Spleen (tissue), 11 donors: ENCODE measurements at regions not wholly inside any gene's neighbourhood (a gene's known extent, or its start where the extent isn't known, plus 50 kb on each side); places are given as distances from the start of the nearest gene placed in this dataset.

Experiments
- DNase-seq: peaks from one replicate; pipeline ENCODE4 v3.0.0-alpha.2; 2020
- H3K27ac ChIP-seq, 8 donors: fragments of 200-600 bp; sonication (generic) in 7 of 8; 1 replicate in 4 of 8; 2 replicates in 4 of 8; pipeline versions ENCODE4 v1.5.0 to v1.8.0; 2016 to 2021; ENCODE audit warnings: inconsistent platforms in 4 of 8, mild to moderate bottlenecking in 4 of 8, moderate library complexity in 1 of 8
- H3K27me3 ChIP-seq, 7 donors: fragments of 200-600 bp; sonication (generic) in 6 of 7; replicated peaks in 1 of 7; 1 replicate in 4 of 7; 2 replicates in 3 of 7; pipeline versions ENCODE4 v1.5.0 to v1.8.0; 2016 to 2021; ENCODE audit warnings: inconsistent platforms in 3 of 7, mild to moderate bottlenecking in 1 of 7
- H3K36me3 ChIP-seq, 6 donors: fragments of 200-600 bp; sonication (generic) in 5 of 6; 1 replicate in 4 of 6; 2 replicates in 2 of 6; pipeline versions ENCODE4 v1.5.0 to v1.8.0; 2016 to 2021; ENCODE audit warnings: inconsistent platforms in 2 of 6
- H3K4me1 ChIP-seq, 6 donors: fragments of 200-600 bp; sonication (generic) in 5 of 6; 1 replicate in 3 of 6; 2 replicates in 3 of 6; pipeline versions ENCODE4 v1.5.0 to v1.8.0; 2016 to 2021; ENCODE audit warnings: inconsistent platforms in 3 of 6
- H3K4me3 ChIP-seq, 8 donors: fragments of 200-600 bp; sonication (generic) in 7 of 8; 1 replicate in 4 of 8; 2 replicates in 4 of 8; pipeline versions ENCODE4 v1.5.0 to v1.8.0; 2016 to 2021; ENCODE audit warnings: inconsistent platforms in 4 of 8, mild to moderate bottlenecking in 4 of 8, moderate library complexity in 2 of 8
- H3K9me3 ChIP-seq, 8 donors: fragments of 200-600 bp; sonication (generic) in 7 of 8; 1 replicate in 4 of 8; 2 replicates in 4 of 8; pipeline versions ENCODE4 v1.5.0 to v1.8.0; 2016 to 2021; ENCODE audit warnings: inconsistent platforms in 4 of 8
- CTCF ChIP-seq, 11 experiments: fragments of 200-600 bp in 7 of 11; fragments of 450-650 bp in 4 of 11; sonication (generic) in 4 of 11; IDR thresholded peaks in 8 of 11; conservative IDR thresholded peaks in 3 of 11; 1 replicate in 7 of 11; 2 replicates in 4 of 11; pipeline versions ENCODE4 v1.4.0 to v1.8.0; 2016 to 2021; ENCODE audit warnings: antibody characterized with exemption in 11 of 11, inconsistent platforms in 4 of 11, mild to moderate bottlenecking in 1 of 11
- POLR2A ChIP-seq, 3 donors: fragments of 450-650 bp; IDR thresholded peaks; one replicate each; pipeline ENCODE4 v1.5.1; 2017; ENCODE audit warnings: antibody characterized with exemption in 3 of 3, mild to moderate bottlenecking in 1 of 3
- POLR2AphosphoS5 ChIP-seq, 3 donors: sonication (generic); formaldehyde crosslinking; IDR thresholded peaks; one replicate each; pipeline ENCODE4 v1.5.1; 2017; ENCODE audit warnings: antibody characterized with exemption in 3 of 3
- WGBS, 5 donors: extraction: QIAGEN DNeasy Blood & Tissue Kit in 3 of 5; methylation state at CpG; one replicate each; pipeline versions ENCODE4 v1.1.5 to v1.1.7; 2013 to 2018; 5-methylcytosine and 5-hydroxymethylcytosine counted together
- intact Hi-C: fragments of 100-400 bp; cut with DNase I; formaldehyde crosslinking; loops from one replicate; pipeline ENCODE4 v1.15.0; 2023; ENCODE audit warnings: low total_unique reads
- donor health status: healthy with polysubstance abuse.
- donor health status: DM: no; HTN: no; CAD: no; lungs with moderate emphysema.
- donor health status: DM: no; HTN: no; CAD: no.
- donor health status: Bipolar disorder and iron deficiency.
- donor health status: healthy.
- donor health status: DM: no; HTN: no; CAD: no.
- donor health status: DM: yes; HTN: yes; CAD: no.

GRCh38 chr14:29444216-29444615 is 483.4 kb downstream of the PRKD1 start:
- Histone ChIP-seq H3K27ac (no peak overlapping the region), H3K36me3 (no peaks in the 10 kb centered on the region), H3K4me1 (no peaks in the 10 kb centered on the region), H3K4me3 (no peak overlapping the region), H3K9me3 (no peaks in the 10 kb centered on the region), H3K27me3 (no peaks in the 10 kb centered on the region)
- intact Hi-C loops = no loop called here
- WGBS, 5 donors = 65 to 78% (median 74%) methylated on average over 2 of the region's 2 CpGs
- TF ChIP-seq POLR2A (IDR thresholded peaks at IDR 0.05) (no peak), POLR2AphosphoS5 (IDR thresholded peaks at IDR 0.05) (no peak), CTCF (IDR thresholded peaks at IDR 0.05 in 8 of 11, conservative IDR thresholded peaks at IDR 0.05 in 3 of 11) (no peak)
- no peak for DNase-seq

GRCh38 chr14:29444805-29445204 is 482.8 kb downstream of the PRKD1 start:
- intact Hi-C loops = no loop called here

GRCh38 chr14:29446971-29447370 is 480.7 kb downstream of the PRKD1 start:
- H3K27me3 ChIP-seq = no peaks in the 10 kb centered on the region
- TF ChIP-seq POLR2A (IDR thresholded peaks at IDR 0.05) = no peak
- TF ChIP-seq CTCF (IDR thresholded peaks at IDR 0.05 in 8 of 11, conservative IDR thresholded peaks at IDR 0.05 in 3 of 11) = no peak
- no peak for TF ChIP-seq POLR2AphosphoS5 (IDR thresholded peaks at IDR 0.05)
- H3K9me3 ChIP-seq = no peaks in the 10 kb centered on the region
- H3K36me3 ChIP-seq = no peaks in the 10 kb centered on the region
- WGBS, 5 donors = 80 to 91% (median 89%) methylated on average over 5 of the region's 5 CpGs
- no peak overlapping the region for H3K27ac ChIP-seq
- no peak for DNase-seq
- no peaks in the 10 kb centered on the region for H3K4me1 ChIP-seq
- no peak overlapping the region for H3K4me3 ChIP-seq
- intact Hi-C loops = no loop called here

More at GRCh38 chr14:29444805-29445204, 482.8 kb downstream of the PRKD1 start:
- Histone ChIP-seq H3K27me3 (no peaks in the 10 kb centered on the region), H3K9me3 (no peaks in the 10 kb centered on the region), H3K4me3 (no peak overlapping the region), H3K27ac (no peak overlapping the region), H3K36me3 (no peaks in the 10 kb centered on the region), H3K4me1 (no peaks in the 10 kb centered on the region)
- no peak for TF ChIP-seq CTCF (IDR thresholded peaks at IDR 0.05 in 8 of 11, conservative IDR thresholded peaks at IDR 0.05 in 3 of 11)
- no peak for TF ChIP-seq POLR2AphosphoS5 (IDR thresholded peaks at IDR 0.05)
- no peak for TF ChIP-seq POLR2A (IDR thresholded peaks at IDR 0.05)
- no peak for DNase-seq
- WGBS, 5 donors = 90 to 100% (median 93%) methylated on average over 1 of the region's 1 CpG

GRCh38 chr14:29451941-29452340 is 475.7 kb downstream of the PRKD1 start:
- no peak overlapping the region for H3K4me3 ChIP-seq
- H3K36me3 ChIP-seq = no peaks in the 10 kb centered on the region
- DNase-seq = no peak
- TF ChIP-seq POLR2AphosphoS5 (IDR thresholded peaks at IDR 0.05) = no peak
- TF ChIP-seq CTCF (IDR thresholded peaks at IDR 0.05 in 8 of 11, conservative IDR thresholded peaks at IDR 0.05 in 3 of 11) = no peak
- TF ChIP-seq POLR2A (IDR thresholded peaks at IDR 0.05) = no peak
- peaks cover 0 to 3% (median 0%) of the 10 kb centered on the region in 8 donors for H3K9me3 ChIP-seq
- H3K4me1 ChIP-seq = no peaks in the 10 kb centered on the region
- 75 to 88% (median 82%) methylated on average over 2 of the region's 2 CpGs for WGBS, 5 donors
- no peak overlapping the region for H3K27ac ChIP-seq
- intact Hi-C loops = no loop called here
- no peaks in the 10 kb centered on the region for H3K27me3 ChIP-seq
